ENCODE measurements at regions not wholly inside any gene's neighbourhood (a gene's known extent, or its start where the extent isn't known, plus 50 kb on each side); places are given as distances from the start of the nearest gene placed in this dataset.

- TF ChIP-seq, protein P1, sequence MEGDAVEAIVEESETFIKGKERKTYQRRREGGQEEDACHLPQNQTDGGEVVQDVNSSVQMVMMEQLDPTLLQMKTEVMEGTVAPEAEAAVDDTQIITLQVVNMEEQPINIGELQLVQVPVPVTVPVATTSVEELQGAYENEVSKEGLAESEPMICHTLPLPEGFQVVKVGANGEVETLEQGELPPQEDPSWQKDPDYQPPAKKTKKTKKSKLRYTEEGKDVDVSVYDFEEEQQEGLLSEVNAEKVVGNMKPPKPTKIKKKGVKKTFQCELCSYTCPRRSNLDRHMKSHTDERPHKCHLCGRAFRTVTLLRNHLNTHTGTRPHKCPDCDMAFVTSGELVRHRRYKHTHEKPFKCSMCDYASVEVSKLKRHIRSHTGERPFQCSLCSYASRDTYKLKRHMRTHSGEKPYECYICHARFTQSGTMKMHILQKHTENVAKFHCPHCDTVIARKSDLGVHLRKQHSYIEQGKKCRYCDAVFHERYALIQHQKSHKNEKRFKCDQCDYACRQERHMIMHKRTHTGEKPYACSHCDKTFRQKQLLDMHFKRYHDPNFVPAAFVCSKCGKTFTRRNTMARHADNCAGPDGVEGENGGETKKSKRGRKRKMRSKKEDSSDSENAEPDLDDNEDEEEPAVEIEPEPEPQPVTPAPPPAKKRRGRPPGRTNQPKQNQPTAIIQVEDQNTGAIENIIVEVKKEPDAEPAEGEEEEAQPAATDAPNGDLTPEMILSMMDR (IDR thresholded peaks at IDR 0.05; ENCODE audit: low read length), result no peak
- TF ChIP-seq EZH2 (optimal IDR thresholded peaks at IDR 0.05; ENCODE audit: low read depth, low read length), result no peak
- TF ChIP-seq EZH2phosphoT487 (IDR thresholded peaks at IDR 0.05; ENCODE audit: low read length), result no peak
These were observed 117.7 kb downstream of the C3orf38 start for GRCh38 chr3:88267441-88267840.

All from MM.1S (cell line).